H9 (cell line): ENCODE measurements at regions not wholly inside any gene's neighbourhood (a gene's known extent, or its start where the extent isn't known, plus 50 kb on each side); places are given as distances from the start of the nearest gene placed in this dataset.

Experiments used
- DNase-seq: peaks from one replicate; pipeline ENCODE4 v3.0.0-alpha.2; 2017
- H2AFZ ChIP-seq: one replicate; pipeline ENCODE4 v1.6.1; 2013; ENCODE audit warnings: mild to moderate bottlenecking, low read length, control low read depth, moderate library complexity
- H2AK5ac ChIP-seq: 2 replicates; pipeline ENCODE4 v1.6.1; 2013; ENCODE audit warnings: low read length, control low read depth, mixed read lengths; ENCODE audit not compliant: insufficient read length
- H2BK120ac ChIP-seq: one replicate; pipeline ENCODE4 v1.6.1; 2013; ENCODE audit warnings: low read depth, mild to moderate bottlenecking, low read length, control low read depth, inconsistent platforms; ENCODE audit not compliant: poor library complexity, severe bottlenecking
- H2BK12ac ChIP-seq: 2 replicates; pipeline ENCODE4 v1.6.1; 2013; ENCODE audit warnings: low read length, control low read depth, mixed read lengths, low read depth; ENCODE audit not compliant: insufficient read length
- H2BK15ac ChIP-seq: 2 replicates; pipeline ENCODE4 v1.6.1; 2013; ENCODE audit warnings: low read depth, low read length, control low read depth
- H2BK20ac ChIP-seq: one replicate; pipeline ENCODE4 v1.6.1; 2013; ENCODE audit warnings: low read depth, mild to moderate bottlenecking, low read length, control low read depth, inconsistent platforms; ENCODE audit not compliant: poor library complexity, severe bottlenecking
- H2BK5ac ChIP-seq: 2 replicates; pipeline ENCODE4 v1.6.1; 2013; ENCODE audit warnings: low read length, control low read depth, mixed read lengths; ENCODE audit not compliant: insufficient read length
- H3K14ac ChIP-seq: 2 replicates; pipeline ENCODE4 v1.6.1; 2013; ENCODE audit warnings: low read length, control low read depth; ENCODE audit not compliant: insufficient read depth
- H3K18ac ChIP-seq: 2 replicates; pipeline ENCODE4 v1.6.1; 2013; ENCODE audit warnings: low read depth, mild to moderate bottlenecking, mixed read lengths, low read length, control low read depth; ENCODE audit not compliant: insufficient read length
- H3K23ac ChIP-seq: 2 replicates; pipeline ENCODE4 v1.6.1; 2013; ENCODE audit warnings: low read length, control low read depth, mixed read lengths, low read depth; ENCODE audit not compliant: insufficient read length
- H3K23me2 ChIP-seq: 2 replicates; pipeline ENCODE4 v1.6.1; 2013; ENCODE audit warnings: low read depth, mild to moderate bottlenecking, mixed read lengths, low read length, control low read depth; ENCODE audit not compliant: insufficient read length, poor library complexity, severe bottlenecking
- H3K27ac ChIP-seq: 2 replicates; pipeline ENCODE4 v1.5.1; 2013; ENCODE audit warnings: low read length, control low read depth, mixed read lengths, low read depth; ENCODE audit not compliant: insufficient read length
- H3K27me3 ChIP-seq: 2 replicates; pipeline ENCODE4 v1.6.1; 2013; ENCODE audit warnings: low read length, control low read depth, inconsistent platforms; ENCODE audit not compliant: insufficient read depth
- H3K4ac ChIP-seq: 2 replicates; pipeline ENCODE4 v1.6.1; 2013; ENCODE audit warnings: low read depth, mild to moderate bottlenecking, control low read depth, inconsistent platforms, low read length, moderate library complexity
- H3K4me1 ChIP-seq: 2 replicates; pipeline ENCODE4 v1.6.1; 2013; ENCODE audit warnings: low read length, control low read depth, inconsistent platforms; ENCODE audit not compliant: insufficient read depth
- H3K4me2 ChIP-seq: 2 replicates; pipeline ENCODE4 v1.6.1; 2013; ENCODE audit warnings: low read length, control low read depth, mixed read lengths; ENCODE audit not compliant: insufficient read length, insufficient read depth
- H3K56ac ChIP-seq: 2 replicates; pipeline ENCODE4 v1.6.1; 2013; ENCODE audit warnings: low read depth, mild to moderate bottlenecking, mixed read lengths, low read length, control low read depth; ENCODE audit not compliant: insufficient read length
- H3K79me1 ChIP-seq: 2 replicates; pipeline ENCODE4 v1.6.1; 2013; ENCODE audit warnings: low read depth, mild to moderate bottlenecking, moderate library complexity, low read length, control low read depth, inconsistent platforms; ENCODE audit not compliant: insufficient read depth, poor library complexity, severe bottlenecking
- H3K79me2 ChIP-seq: 2 replicates; pipeline ENCODE4 v1.6.1; 2013; ENCODE audit warnings: low read length, control low read depth, inconsistent platforms; ENCODE audit not compliant: insufficient read depth
- H3K9ac ChIP-seq: 2 replicates; pipeline ENCODE4 v1.6.1; 2013; ENCODE audit warnings: low read length, control low read depth, mixed read lengths; ENCODE audit not compliant: insufficient read length; ENCODE audit errors: extremely low read depth
- H3K9me3 ChIP-seq: one replicate; pipeline ENCODE4 v1.6.1; 2013; ENCODE audit warnings: low read depth, low read length, inconsistent platforms; ENCODE audit not compliant: control insufficient read depth
- H3T11ph ChIP-seq: one replicate; pipeline ENCODE4 v1.6.1; 2013; ENCODE audit warnings: mild to moderate bottlenecking, low read length, control low read depth, inconsistent platforms
- H4K20me1 ChIP-seq: one replicate; pipeline ENCODE4 v1.6.1; 2013; ENCODE audit not compliant: control insufficient read depth, insufficient read length, insufficient read depth
- H4K5ac ChIP-seq: 2 replicates; pipeline ENCODE4 v1.6.1; 2013; ENCODE audit warnings: low read depth, mild to moderate bottlenecking, mixed read lengths, low read length, control low read depth; ENCODE audit not compliant: insufficient read length
- H4K8ac ChIP-seq: replicated peaks from 2 replicates; pipeline ENCODE4 v1.6.1; 2013; ENCODE audit warnings: low read length, control low read depth, mixed read lengths, low read depth; ENCODE audit not compliant: insufficient read length
- H4K91ac ChIP-seq: 2 replicates; pipeline ENCODE4 v1.6.1; 2013; ENCODE audit warnings: low read depth, mild to moderate bottlenecking, moderate library complexity, mixed read lengths, low read length, control low read depth; ENCODE audit not compliant: insufficient read length
- H3K27ac Mint-ChIP-seq, 3 experiments: 2 replicates in 2 of 3; 3 replicates in 1 of 3; pipeline ENCODE4 v1.8.0; 2020 to 2021; ENCODE audit warnings: mixed read lengths in 3 of 3, mild to moderate bottlenecking in 1 of 3, moderate library complexity in 1 of 3
- H3K27me3 Mint-ChIP-seq: 2 replicates; pipeline ENCODE4 v1.8.0; 2021; ENCODE audit warnings: low read depth, mild to moderate bottlenecking, moderate library complexity, mixed read lengths
- H3K36me3 Mint-ChIP-seq, 3 experiments: 2 replicates in 2 of 3; 3 replicates in 1 of 3; pipeline ENCODE4 v1.8.0; 2020 to 2021; ENCODE audit warnings: low read depth in 3 of 3, mixed read lengths in 3 of 3; ENCODE audit not compliant: insufficient read depth in 1 of 3
- H3K4me1 Mint-ChIP-seq, 2 experiments: 2 replicates each; pipeline ENCODE4 v1.8.0; 2020; ENCODE audit warnings: mixed read lengths in 2 of 2
- H3K4me3 Mint-ChIP-seq, 2 experiments: 2 replicates in 1 of 2; 3 replicates in 1 of 2; pipeline ENCODE4 v1.8.0; 2020 to 2021; ENCODE audit warnings: mild to moderate bottlenecking in 2 of 2, mixed read lengths in 2 of 2, moderate library complexity in 1 of 2
- H3K9me3 Mint-ChIP-seq, 2 experiments: 2 replicates in 1 of 2; 3 replicates in 1 of 2; pipeline ENCODE4 v1.8.0; 2020; ENCODE audit warnings: mild to moderate bottlenecking in 2 of 2, mixed read lengths in 2 of 2, moderate library complexity in 1 of 2
- WGBS: extraction: QIAGEN DNeasy Blood & Tissue Kit; methylation state at CpG from one replicate; pipeline ENCODE4 v1.1.7; 2013; ENCODE audit warnings: missing lambda C conversion rate, low lambda C conversion rate, mixed read lengths; ENCODE audit not compliant: insufficient read length; ENCODE audit errors: extremely low coverage; 5-methylcytosine and 5-hydroxymethylcytosine counted together
- TF ChIP-seq, protein P1 (sequence below): fragments of 200-600 bp; sonication (generic); conservative IDR thresholded peaks from 3 replicates; pipeline ENCODE4 v1.8.0; 2021; ENCODE audit warnings: antibody characterized with exemption, mild to moderate bottlenecking

DNA sequence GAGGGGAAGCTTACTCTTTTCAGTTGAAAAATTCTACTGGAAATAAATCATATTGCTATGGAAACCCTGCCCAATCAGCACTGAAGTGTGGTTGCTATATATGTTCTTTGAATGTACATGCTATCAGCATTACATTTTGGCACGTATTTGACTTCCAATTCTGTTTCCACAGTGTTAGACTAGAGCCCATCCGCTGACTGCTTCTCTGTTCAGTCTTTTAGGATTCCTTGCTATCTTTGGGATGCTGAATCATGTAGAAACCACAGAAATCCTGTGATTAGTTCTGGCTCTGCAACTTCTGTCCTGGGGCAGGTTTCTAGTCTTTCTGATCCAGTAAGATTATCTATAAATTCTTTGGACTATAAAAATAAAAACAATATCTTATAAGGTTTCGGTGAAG lies 128.2 kb upstream of the SLC7A14 start:
- Histone ChIP-seq H3K4me1 (no peaks in the 10 kb centered on the region), H4K91ac (no peak overlapping the region), H4K8ac (no peak overlapping the region), H3K9ac (no peak overlapping the region), H3K79me2 (no peaks in the 10 kb centered on the region), H3K23me2 (no peaks in the 10 kb centered on the region), H3K4me2 (no peak overlapping the region), H3K27ac (no peak overlapping the region), H2BK5ac (no peak overlapping the region), H4K5ac (no peak overlapping the region), H2BK15ac (no peak overlapping the region), H3K18ac (no peak overlapping the region), H2BK20ac (no peak overlapping the region), H3K27me3 (no peaks in the 10 kb centered on the region), H4K20me1 (no peaks in the 10 kb centered on the region), H3K4ac (no peak overlapping the region), H3K23ac (no peak overlapping the region), H2BK120ac (no peak overlapping the region), H3K79me1 (no peaks in the 10 kb centered on the region), H3K56ac (no peak overlapping the region), H3T11ph (no peak overlapping the region), H2BK12ac (no peak overlapping the region), H3K9me3 (no peaks in the 10 kb centered on the region), H2AK5ac (no peak overlapping the region), H2AFZ (no peak overlapping the region), H3K14ac (no peak overlapping the region)
- WGBS, result no CpG with 5 or more reads among the region's 3 CpGs
- H3K4me1 Mint-ChIP-seq, result no peaks in the 10 kb centered on the region
- no peak for DNase-seq
- TF ChIP-seq, protein P1, sequence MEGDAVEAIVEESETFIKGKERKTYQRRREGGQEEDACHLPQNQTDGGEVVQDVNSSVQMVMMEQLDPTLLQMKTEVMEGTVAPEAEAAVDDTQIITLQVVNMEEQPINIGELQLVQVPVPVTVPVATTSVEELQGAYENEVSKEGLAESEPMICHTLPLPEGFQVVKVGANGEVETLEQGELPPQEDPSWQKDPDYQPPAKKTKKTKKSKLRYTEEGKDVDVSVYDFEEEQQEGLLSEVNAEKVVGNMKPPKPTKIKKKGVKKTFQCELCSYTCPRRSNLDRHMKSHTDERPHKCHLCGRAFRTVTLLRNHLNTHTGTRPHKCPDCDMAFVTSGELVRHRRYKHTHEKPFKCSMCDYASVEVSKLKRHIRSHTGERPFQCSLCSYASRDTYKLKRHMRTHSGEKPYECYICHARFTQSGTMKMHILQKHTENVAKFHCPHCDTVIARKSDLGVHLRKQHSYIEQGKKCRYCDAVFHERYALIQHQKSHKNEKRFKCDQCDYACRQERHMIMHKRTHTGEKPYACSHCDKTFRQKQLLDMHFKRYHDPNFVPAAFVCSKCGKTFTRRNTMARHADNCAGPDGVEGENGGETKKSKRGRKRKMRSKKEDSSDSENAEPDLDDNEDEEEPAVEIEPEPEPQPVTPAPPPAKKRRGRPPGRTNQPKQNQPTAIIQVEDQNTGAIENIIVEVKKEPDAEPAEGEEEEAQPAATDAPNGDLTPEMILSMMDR, result no peak
- H3K36me3 Mint-ChIP-seq, result peaks cover 0 to 8% (median 2%) of the 10 kb centered on the region in 3 experiments; a peak in 3 of 7 replicates
- H3K27me3 Mint-ChIP-seq, result no peaks in the 10 kb centered on the region; the same call in 1 of the 2 replicates
- H3K27ac Mint-ChIP-seq, result no peak overlapping the region
- peaks cover 12 to 20% of the 10 kb centered on the region in 2 experiments for H3K9me3 Mint-ChIP-seq
- no peak overlapping the region for H3K4me3 Mint-ChIP-seq
